ENCODE measurements at regions not wholly inside any gene's neighbourhood (a gene's known extent, or its start where the extent isn't known, plus 50 kb on each side); places are given as distances from the start of the nearest gene placed in this dataset.

GRCh38 chr2:150154308-150154797, 333.1 kb downstream of the RND3 start:
- H3K4me2 ChIP-seq (ENCODE audit: control insufficient read depth, extremely low read depth, insufficient read depth, low read depth, low read length): no peak overlapping the region
- no peak for DNase-seq (ENCODE audit: low read depth, low spot score)
- FAIRE-seq: no peak
- H3K4me1 ChIP-seq (ENCODE audit: control insufficient read depth, extremely low read depth, insufficient read depth, low read length): no peaks in the 10 kb centered on the region
- no peak overlapping the region for H2AFZ ChIP-seq (ENCODE audit: control insufficient read depth, low read length)
- no peaks in the 10 kb centered on the region for H3K79me2 ChIP-seq (ENCODE audit: control insufficient read depth, insufficient read depth, low read length)
- no peaks in the 10 kb centered on the region for H3K36me3 ChIP-seq (ENCODE audit: control insufficient read depth in 2 of 2, extremely low read depth in 1 of 2, insufficient read depth in 2 of 2, low read length in 2 of 2)
- no peak for TF ChIP-seq EZH2 (IDR thresholded peaks at IDR 0.05; ENCODE audit: low read length)
- no peak for TF ChIP-seq CTCF (optimal IDR thresholded peaks at IDR 0.05 in 1 of 3, IDR thresholded peaks at IDR 0.05 in 1 of 3, conservative IDR thresholded peaks at IDR 0.05 in 1 of 3; ENCODE audit: extremely low read depth in 1 of 3, insufficient read depth in 2 of 3, low read length in 3 of 3)
- no peak overlapping the region for H3K4me3 ChIP-seq (ENCODE audit: control insufficient read depth in 2 of 3, extremely low read depth in 1 of 3, insufficient read depth in 2 of 3, low read depth in 1 of 3, low read length in 3 of 3)
- H3K27me3 ChIP-seq (ENCODE audit: control insufficient read depth, extremely low read depth, insufficient read depth, low read length): no peaks in the 10 kb centered on the region
- no peak overlapping the region for H3K9ac ChIP-seq (ENCODE audit: control insufficient read depth, extremely low read depth, insufficient read depth, low read length)
- no peaks in the 10 kb centered on the region for H4K20me1 ChIP-seq (ENCODE audit: control insufficient read depth, extremely low read depth, insufficient read depth, low read length)
- no peak overlapping the region for H3K27ac ChIP-seq (ENCODE audit: control insufficient read depth, insufficient read depth, low read length)
- H3K9me3 ChIP-seq (ENCODE audit: control insufficient read depth, low read depth, low read length): no peaks in the 10 kb centered on the region
- dilution Hi-C loops (cut with MboI; ENCODE audit: extremely low pct_ligation_motif_present, low sequenced_read_pairs): no loop called here
- H3K9me1 ChIP-seq (ENCODE audit: control insufficient read depth, extremely low read depth, insufficient read depth, low read length): no peaks in the 10 kb centered on the region

- no peak overlapping the region for H3K4me2 ChIP-seq (ENCODE audit: control insufficient read depth, extremely low read depth, insufficient read depth, low read depth, low read length)
- H3K9me3 ChIP-seq (ENCODE audit: control insufficient read depth, low read depth, low read length): no peaks in the 10 kb centered on the region
- H3K9ac ChIP-seq (ENCODE audit: control insufficient read depth, extremely low read depth, insufficient read depth, low read length): no peak overlapping the region
- H3K79me2 ChIP-seq (ENCODE audit: control insufficient read depth, insufficient read depth, low read length): no peaks in the 10 kb centered on the region
- no peaks in the 10 kb centered on the region for H3K36me3 ChIP-seq (ENCODE audit: control insufficient read depth in 2 of 2, extremely low read depth in 1 of 2, insufficient read depth in 2 of 2, low read length in 2 of 2)
- FAIRE-seq (no peak), DNase-seq (ENCODE audit: low read depth, low spot score) (no peak)
- no peaks in the 10 kb centered on the region for H4K20me1 ChIP-seq (ENCODE audit: control insufficient read depth, extremely low read depth, insufficient read depth, low read length)
- no peak overlapping the region for H3K4me3 ChIP-seq (ENCODE audit: control insufficient read depth in 2 of 3, extremely low read depth in 1 of 3, insufficient read depth in 2 of 3, low read depth in 1 of 3, low read length in 3 of 3)
- dilution Hi-C loops (cut with MboI; ENCODE audit: extremely low pct_ligation_motif_present, low sequenced_read_pairs): no loop called here
- H3K9me1 ChIP-seq (ENCODE audit: control insufficient read depth, extremely low read depth, insufficient read depth, low read length): no peaks in the 10 kb centered on the region
- no peak for TF ChIP-seq CTCF (optimal IDR thresholded peaks at IDR 0.05 in 1 of 3, IDR thresholded peaks at IDR 0.05 in 1 of 3, conservative IDR thresholded peaks at IDR 0.05 in 1 of 3; ENCODE audit: extremely low read depth in 1 of 3, insufficient read depth in 2 of 3, low read length in 3 of 3)
- TF ChIP-seq EZH2 (IDR thresholded peaks at IDR 0.05; ENCODE audit: low read length): no peak
- no peak overlapping the region for H2AFZ ChIP-seq (ENCODE audit: control insufficient read depth, low read length)
- no peaks in the 10 kb centered on the region for H3K27me3 ChIP-seq (ENCODE audit: control insufficient read depth, extremely low read depth, insufficient read depth, low read length)
- no peak overlapping the region for H3K27ac ChIP-seq (ENCODE audit: control insufficient read depth, insufficient read depth, low read length)
- H3K4me1 ChIP-seq (ENCODE audit: control insufficient read depth, extremely low read depth, insufficient read depth, low read length): no peaks in the 10 kb centered on the region
Observed at GRCh38 chr2:150153646-150154307, 333.7 kb downstream of the RND3 start.

All from keratinocyte (primary cell).